H1 (cell line): ENCODE measurements at regions not wholly inside any gene's neighbourhood (a gene's known extent, or its start where the extent isn't known, plus 50 kb on each side); places are given as distances from the start of the nearest gene placed in this dataset.

Experiments
- CTCF ChIA-PET: fragments of 300-600 bp; sonication (Branson Sonifier 250); formaldehyde crosslinking; loops from one replicate; lab custom pipeline; 2021; ENCODE audit not compliant: partially characterized antibody; lab: Charles Lee
- POLR2A ChIA-PET: fragments of 300-600 bp; sonication (Branson Sonifier 250); formaldehyde crosslinking; loops from one replicate; lab custom pipeline; 2021; ENCODE audit warnings: inconsistent platforms; ENCODE audit not compliant: partially characterized antibody; lab: Charles Lee
- DNase-seq, 2 experiments: peaks; one replicate each; pipeline versions ENCODE4 v3.0.0 to v3.0.0-alpha.2; 2010 to 2022; ENCODE audit warnings: low spot score in 2 of 2, low read depth in 1 of 2, mixed read lengths in 1 of 2
- FAIRE-seq: peaks from 2 replicates; lab custom pipeline; 2011; peaks lifted over from hg19 to GRCh38; lab: Jason Lieb, UNC
- H2AFZ ChIP-seq: 2 replicates; pipeline ENCODE4 v1.8.1; 2012; ENCODE audit warnings: low read length, inconsistent platforms
- H2AK5ac ChIP-seq: 2 replicates; pipeline ENCODE4 v1.6.1; 2013; ENCODE audit warnings: low read depth, low read length
- H2BK120ac ChIP-seq: replicated peaks from 2 replicates; pipeline ENCODE3; 2013; ENCODE audit warnings: low read depth, low read length, inconsistent platforms
- H2BK12ac ChIP-seq: 2 replicates; pipeline ENCODE4 v1.6.1; 2013; ENCODE audit warnings: low read depth, low read length
- H2BK15ac ChIP-seq: 2 replicates; pipeline ENCODE4 v1.6.1; 2013; ENCODE audit warnings: low read length
- H2BK20ac ChIP-seq: 2 replicates; pipeline ENCODE4 v1.6.1; 2013; ENCODE audit warnings: low read length
- H2BK5ac ChIP-seq: 2 replicates; pipeline ENCODE4 v1.6.1; 2013; ENCODE audit warnings: low read depth, low read length
- H3K14ac ChIP-seq: 2 replicates; pipeline ENCODE4 v1.6.1; 2013; ENCODE audit warnings: inconsistent platforms; ENCODE audit not compliant: insufficient read length
- H3K18ac ChIP-seq: 2 replicates; pipeline ENCODE4 v1.6.1; 2013; ENCODE audit warnings: low read length; ENCODE audit errors: extremely low read depth
- H3K23ac ChIP-seq: 2 replicates; pipeline ENCODE4 v1.6.1; 2013; ENCODE audit warnings: inconsistent platforms; ENCODE audit not compliant: insufficient read length
- H3K23me2 ChIP-seq: 2 replicates; pipeline ENCODE4 v1.6.1; 2013; ENCODE audit warnings: low read depth, low read length
- H3K27ac ChIP-seq: 2 replicates; pipeline ENCODE4 v1.6.1; 2011; ENCODE audit warnings: low read depth, low read length, inconsistent platforms
- H3K27me3 ChIP-seq, 4 experiments: replicated peaks in 1 of 4; 1 replicate in 1 of 4; 2 replicates in 3 of 4; pipeline versions ENCODE4 v1.6.1 to v1.8.1; 2011 to 2013; ENCODE audit warnings: low read length in 3 of 4, mild to moderate bottlenecking in 3 of 4, inconsistent platforms in 2 of 4, mixed read lengths in 2 of 4, moderate library complexity in 1 of 4; ENCODE audit not compliant: control insufficient read depth in 3 of 4, insufficient read depth in 3 of 4; ENCODE audit errors: extremely low read depth in 1 of 4
- H3K36me3 ChIP-seq, 4 experiments: 2 replicates each; pipeline versions ENCODE4 v1.6.1 to v1.8.1; 2011 to 2013; ENCODE audit warnings: mild to moderate bottlenecking in 4 of 4, low read length in 3 of 4, moderate library complexity in 2 of 4, control low read depth in 1 of 4, inconsistent platforms in 1 of 4; ENCODE audit not compliant: insufficient read depth in 4 of 4, control insufficient read depth in 2 of 4
- H3K4ac ChIP-seq: replicated peaks from 2 replicates; pipeline ENCODE3; 2013; ENCODE audit warnings: low read length, low read depth, mixed read lengths, inconsistent platforms; ENCODE audit not compliant: insufficient read length
- H3K4me1 ChIP-seq, 4 experiments: replicated peaks in 1 of 4; 1 replicate in 1 of 4; 2 replicates in 3 of 4; pipeline versions ENCODE4 v1.6.1 to v1.8.1; 2011 to 2013; ENCODE audit warnings: low read length in 3 of 4, inconsistent platforms in 2 of 4, mixed read lengths in 1 of 4; ENCODE audit not compliant: insufficient read depth in 4 of 4, control insufficient read depth in 3 of 4
- H3K4me2 ChIP-seq, 2 experiments: 2 replicates each; pipeline versions ENCODE4 v1.6.1 to v1.8.1; 2011 to 2013; ENCODE audit warnings: low read depth in 2 of 2, low read length in 2 of 2, control low read depth in 1 of 2, inconsistent platforms in 1 of 2, mild to moderate bottlenecking in 1 of 2; ENCODE audit not compliant: insufficient read depth in 1 of 2
- H3K4me3 ChIP-seq, 4 experiments: fragments of 200-600, 300-600 bp in 1 of 4; sonication (generic), shearing (Covaris generic), sonication (Bioruptor Twin) in 1 of 4; 2 replicates each; pipeline versions ENCODE4 v1.5.1 to v1.8.1; 2011 to 2016; ENCODE audit warnings: low read length in 4 of 4, low read depth in 3 of 4, control low read depth in 2 of 4, inconsistent platforms in 2 of 4, mild to moderate bottlenecking in 2 of 4, mixed read lengths in 1 of 4, moderate library complexity in 1 of 4; ENCODE audit not compliant: insufficient read depth in 2 of 4; ENCODE audit errors: extremely low read depth in 1 of 4
- H3K56ac ChIP-seq: replicated peaks from 2 replicates; pipeline ENCODE3; 2013; ENCODE audit warnings: low read depth, mild to moderate bottlenecking, mixed read lengths, low read length, inconsistent platforms; ENCODE audit not compliant: insufficient read length
- H3K79me1 ChIP-seq: 2 replicates; pipeline ENCODE4 v1.6.1; 2013; ENCODE audit warnings: low read depth, low read length, control low read depth
- H3K79me2 ChIP-seq, 2 experiments: 2 replicates each; pipeline versions ENCODE4 v1.6.1 to v1.8.1; 2012 to 2013; ENCODE audit warnings: low read length in 2 of 2, mild to moderate bottlenecking in 2 of 2, inconsistent platforms in 1 of 2; ENCODE audit not compliant: insufficient read depth in 2 of 2, control insufficient read depth in 1 of 2
- H3K9ac ChIP-seq, 4 experiments: replicated peaks in 1 of 4; 1 replicate in 1 of 4; 2 replicates in 3 of 4; pipeline versions ENCODE4 v1.6.1 to v1.8.1; 2011 to 2013; ENCODE audit warnings: low read depth in 3 of 4, low read length in 3 of 4, control low read depth in 2 of 4, mild to moderate bottlenecking in 2 of 4, moderate library complexity in 2 of 4, inconsistent platforms in 1 of 4; ENCODE audit errors: extremely low read depth in 1 of 4
- H3K9me3 ChIP-seq, 2 experiments: 2 replicates each; pipeline versions ENCODE4 v1.6.1 to v1.8.1; 2012 to 2013; ENCODE audit warnings: mild to moderate bottlenecking in 2 of 2, moderate library complexity in 2 of 2, control low read depth in 1 of 2, inconsistent platforms in 1 of 2, low read depth in 1 of 2, low read length in 1 of 2, mixed read lengths in 1 of 2; ENCODE audit not compliant: insufficient read depth in 2 of 2
- H4K20me1 ChIP-seq, 2 experiments: replicated peaks in 1 of 2; 2 replicates each; pipeline versions ENCODE3 to v1.8.1; 2011 to 2013; ENCODE audit warnings: inconsistent platforms in 2 of 2, low read length in 2 of 2, mild to moderate bottlenecking in 1 of 2; ENCODE audit not compliant: insufficient read depth in 2 of 2, control insufficient read depth in 1 of 2
- H4K5ac ChIP-seq: 2 replicates; pipeline ENCODE4 v1.6.1; 2013; ENCODE audit warnings: low read length, low read depth, mixed read lengths, inconsistent platforms; ENCODE audit not compliant: insufficient read length
- H4K8ac ChIP-seq: 2 replicates; pipeline ENCODE4 v1.8.0; 2013; ENCODE audit warnings: mild to moderate bottlenecking, moderate library complexity, low read length, inconsistent platforms; ENCODE audit not compliant: insufficient read depth; ENCODE audit errors: extremely low read depth
- H4K91ac ChIP-seq: replicated peaks from 2 replicates; pipeline ENCODE3; 2013; ENCODE audit warnings: low read length, mixed read lengths, inconsistent platforms; ENCODE audit not compliant: insufficient read length
- ASH2L ChIP-seq: fragments of 200-600, 300-600 bp; sonication (generic); IDR thresholded peaks from one replicate; pipeline ENCODE4 v1.7.1; 2017; ENCODE audit warnings: low read length
- BACH1 ChIP-seq: IDR thresholded peaks from 2 replicates; pipeline ENCODE4 v1.6.1; 2012; ENCODE audit warnings: low read length, improper control_type of control experiment
- CTBP2 ChIP-seq: IDR thresholded peaks from 2 replicates; pipeline ENCODE4 v1.7.0; 2011; ENCODE audit warnings: borderline replicate concordance, mild to moderate bottlenecking, moderate library complexity, mixed read lengths, low read length; ENCODE audit not compliant: insufficient read depth, insufficient read length
- EP300 ChIP-seq, 2 experiments: IDR thresholded peaks; 1 replicate in 1 of 2; 2 replicates in 1 of 2; pipeline ENCODE4 v1.6.1; 2011 to 2012; ENCODE audit warnings: low read depth in 2 of 2, low read length in 2 of 2, mild to moderate bottlenecking in 2 of 2, borderline replicate concordance in 1 of 2, inconsistent platforms in 1 of 2, moderate library complexity in 1 of 2
- EZH2 ChIP-seq: fragments of 200-600 bp; sonication (generic); IDR thresholded peaks from 2 replicates; pipeline ENCODE4 v1.7.1; 2012; ENCODE audit warnings: low read depth, mild to moderate bottlenecking, moderate library complexity, low read length, inconsistent platforms; ENCODE audit not compliant: severe bottlenecking
- HDAC6 ChIP-seq: IDR thresholded peaks from one replicate; pipeline ENCODE4 v1.7.1; 2012; ENCODE audit warnings: low read depth, mild to moderate bottlenecking, inconsistent platforms, low read length, moderate library complexity
- PHF8 ChIP-seq: fragments of 200-600 bp; sonication (generic); conservative IDR thresholded peaks from 2 replicates; pipeline ENCODE4 v1.7.1; 2012; ENCODE audit warnings: low read depth, mild to moderate bottlenecking, inconsistent platforms, low read length, moderate library complexity
- RNF2 ChIP-seq: fragments of 200-900, 300-1000 bp; sonication (generic); IDR thresholded peaks from 2 replicates; pipeline ENCODE4 v1.7.1; 2016; ENCODE audit warnings: borderline replicate concordance, low read depth, mild to moderate bottlenecking, antibody characterized with exemption, low read length; ENCODE audit not compliant: poor library complexity, severe bottlenecking; ENCODE audit errors: missing control alignments
- SP4 ChIP-seq: IDR thresholded peaks from 2 replicates; pipeline ENCODE4 v1.6.1; 2012; ENCODE audit warnings: low read length, inconsistent platforms
- SRF ChIP-seq: IDR thresholded peaks from 2 replicates; pipeline ENCODE4 v1.6.1; 2011; ENCODE audit warnings: mild to moderate bottlenecking, low read depth, low read length, moderate library complexity
- SUZ12 ChIP-seq: fragments of 200-600 bp; sonication (generic); IDR thresholded peaks from 2 replicates; pipeline ENCODE4 v1.6.1; 2012; ENCODE audit warnings: mild to moderate bottlenecking, inconsistent platforms, low read length, moderate library complexity, mixed read lengths
- TCF12 ChIP-seq: IDR thresholded peaks from 2 replicates; pipeline ENCODE4 v1.6.1; 2011; ENCODE audit warnings: low read depth, mild to moderate bottlenecking, low read length
- WGBS, 2 experiments: shearing (Covaris generic) in 1 of 2; methylation state at CpG; one replicate each; pipeline versions ENCODE4 v1.1.6 to v1.1.7; 2013 to 2015; ENCODE audit warnings: low lambda C conversion rate in 2 of 2, mixed read lengths in 2 of 2, inconsistent platforms in 1 of 2, low coverage in 1 of 2, missing lambda C conversion rate in 1 of 2; ENCODE audit not compliant: insufficient replicate concordance in 2 of 2, insufficient coverage in 1 of 2, insufficient read length in 1 of 2; ENCODE audit errors: extremely low coverage in 1 of 2, missing lambda C conversion rate in 1 of 2; 5-methylcytosine and 5-hydroxymethylcytosine counted together
- TF ChIP-seq, protein P1 (sequence below): IDR thresholded peaks from 2 replicates; pipeline ENCODE4 v1.6.1; 2012; ENCODE audit warnings: low read length, inconsistent platforms

DNA sequence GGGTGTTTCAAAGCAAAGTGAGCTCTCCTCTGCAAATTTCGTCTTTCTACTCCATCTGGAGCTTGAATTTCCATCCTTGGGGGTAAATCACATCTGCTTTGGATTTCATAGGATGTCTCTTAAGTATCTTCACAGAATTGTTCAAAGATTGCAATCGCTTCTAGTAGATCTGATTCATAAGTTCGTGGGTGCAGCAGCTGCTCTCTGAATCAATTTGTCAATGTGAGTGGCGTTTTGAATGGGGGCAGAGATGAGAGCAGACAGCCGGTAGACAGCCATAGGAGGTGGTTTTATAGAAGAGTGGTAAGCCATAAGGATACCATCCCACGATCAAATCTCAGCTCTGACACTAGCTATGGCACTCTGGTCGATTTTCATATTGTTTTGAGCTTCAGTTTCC, 146.0 kb upstream of the RPH3A start:
- H2BK20ac ChIP-seq, result no peak overlapping the region
- FAIRE-seq, result no peak
- no peaks in the 10 kb centered on the region for H4K20me1 ChIP-seq
- TF ChIP-seq ASH2L (no peak), EZH2 (no peak), PHF8 (no peak), BACH1 (no peak), CTBP2 (no peak), HDAC6 (no peak), EP300 (IDR thresholded peaks at IDR 0.05; ENCODE audit: borderline replicate concordance in 1 of 2, low read depth in 2 of 2, low read length in 2 of 2) (no peak), SRF (no peak), SUZ12 (no peak), RNF2 (no peak), TCF12 (no peak), SP4 (no peak)
- TF ChIP-seq, protein P1, sequence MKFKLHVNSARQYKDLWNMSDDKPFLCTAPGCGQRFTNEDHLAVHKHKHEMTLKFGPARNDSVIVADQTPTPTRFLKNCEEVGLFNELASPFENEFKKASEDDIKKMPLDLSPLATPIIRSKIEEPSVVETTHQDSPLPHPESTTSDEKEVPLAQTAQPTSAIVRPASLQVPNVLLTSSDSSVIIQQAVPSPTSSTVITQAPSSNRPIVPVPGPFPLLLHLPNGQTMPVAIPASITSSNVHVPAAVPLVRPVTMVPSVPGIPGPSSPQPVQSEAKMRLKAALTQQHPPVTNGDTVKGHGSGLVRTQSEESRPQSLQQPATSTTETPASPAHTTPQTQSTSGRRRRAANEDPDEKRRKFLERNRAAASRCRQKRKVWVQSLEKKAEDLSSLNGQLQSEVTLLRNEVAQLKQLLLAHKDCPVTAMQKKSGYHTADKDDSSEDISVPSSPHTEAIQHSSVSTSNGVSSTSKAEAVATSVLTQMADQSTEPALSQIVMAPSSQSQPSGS, result no peak

More for the DNA sequence above, 146.0 kb upstream of the RPH3A start:
- Histone ChIP-seq H4K8ac (no peak overlapping the region), H2BK5ac (no peak overlapping the region), H3K27ac (no peak overlapping the region), H4K5ac (no peak overlapping the region), H3K23me2 (no peaks in the 10 kb centered on the region), H3K9me3 (no peaks in the 10 kb centered on the region), H4K91ac (no peak overlapping the region), H3K79me2 (no peaks in the 10 kb centered on the region), H3K56ac (no peak overlapping the region), H3K9ac (no peak overlapping the region), H2AK5ac (no peak overlapping the region), H2BK12ac (no peak overlapping the region), H3K4me3 (no peak overlapping the region), H3K4ac (no peak overlapping the region), H2BK15ac (no peak overlapping the region), H3K79me1 (no peaks in the 10 kb centered on the region), H2AFZ (no peak overlapping the region), H2BK120ac (no peak overlapping the region), H3K14ac (no peak overlapping the region), H3K23ac (no peak overlapping the region), H3K27me3 (no peaks in the 10 kb centered on the region), H3K18ac (no peak overlapping the region), H3K4me1 (no peaks in the 10 kb centered on the region), H3K4me2 (no peak overlapping the region), H3K36me3 (no peaks in the 10 kb centered on the region)
- POLR2A ChIA-PET, result no interaction called here
- 88% methylated on average over 7 of the region's 7 CpGs; no CpG with 5 or more reads in 1 of the 2 experiments for WGBS, 2 experiments
- CTCF ChIA-PET, result interaction anchor here (0.6 to 1.4 kb wide), 2 partner anchors 21 to 81 kb away, joined by 3 read pairs; no protein-coding TSS in a partner anchor
- no peak for DNase-seq
